Fibroblast of lung (primary cell): ENCODE measurements at regions not wholly inside any gene's neighbourhood (a gene's known extent, or its start where the extent isn't known, plus 50 kb on each side); places are given as distances from the start of the nearest gene placed in this dataset.
A peak's percentile ranks its signal among the peaks of the same experiment; 100 is the strongest.

Source experiments
- DNase-seq, 2 donors: peaks; one replicate each; pipeline versions ENCODE4 v3.0.0 to v3.0.0-alpha.2; 2010; ENCODE audit warnings: low read depth in 2 of 2
- H2AFZ ChIP-seq: 2 replicates; pipeline ENCODE4 v1.5.1; 2012; ENCODE audit warnings: low read length, control low read depth, inconsistent platforms
- H3K27ac ChIP-seq: 2 replicates; pipeline ENCODE4 v1.5.1; 2011; ENCODE audit warnings: low read length, control low read depth; ENCODE audit not compliant: insufficient read depth
- H3K27me3 ChIP-seq: 2 replicates; pipeline ENCODE4 v1.5.1; 2011; ENCODE audit warnings: mild to moderate bottlenecking, low read length; ENCODE audit not compliant: control insufficient read depth, insufficient read depth
- H3K36me3 ChIP-seq: 2 replicates; pipeline ENCODE4 v1.5.1; 2011; ENCODE audit warnings: low read length; ENCODE audit not compliant: control insufficient read depth, insufficient read depth
- H3K4me1 ChIP-seq: 2 replicates; pipeline ENCODE4 v1.5.1; 2011; ENCODE audit warnings: low read length; ENCODE audit not compliant: control insufficient read depth, insufficient read depth; ENCODE audit errors: extremely low read depth
- H3K4me2 ChIP-seq: 2 replicates; pipeline ENCODE4 v1.5.1; 2011; ENCODE audit warnings: low read length, control low read depth; ENCODE audit not compliant: insufficient read depth; ENCODE audit errors: extremely low read depth
- H3K4me3 ChIP-seq, 4 experiments: fragments of 200-600 bp in 1 of 4; sonication (generic) in 1 of 4; replicated peaks in 1 of 4; 2 replicates each; pipeline ENCODE4 v1.5.1; 2011 to 2016; ENCODE audit warnings: low read length in 4 of 4, low read depth in 3 of 4, mild to moderate bottlenecking in 3 of 4, control low read depth in 2 of 4, inconsistent platforms in 1 of 4, mixed read lengths in 1 of 4; ENCODE audit not compliant: insufficient read depth in 1 of 4; ENCODE audit errors: control extremely low read depth in 1 of 4
- H3K79me2 ChIP-seq: 2 replicates; pipeline ENCODE4 v1.5.1; 2012; ENCODE audit warnings: mild to moderate bottlenecking, low read length, inconsistent platforms; ENCODE audit not compliant: control insufficient read depth, insufficient read depth
- H3K9ac ChIP-seq: 2 replicates; pipeline ENCODE4 v1.5.1; 2011; ENCODE audit warnings: mild to moderate bottlenecking, low read length, control low read depth; ENCODE audit not compliant: insufficient read depth
- H3K9me3 ChIP-seq: 2 replicates; pipeline ENCODE4 v1.5.1; 2012; ENCODE audit warnings: low read depth, low read length; ENCODE audit not compliant: control insufficient read depth, insufficient read depth
- H4K20me1 ChIP-seq: 2 replicates; pipeline ENCODE4 v1.5.1; 2011; ENCODE audit warnings: low read length; ENCODE audit not compliant: control insufficient read depth, insufficient read depth; ENCODE audit errors: extremely low read depth
- EZH2 ChIP-seq: IDR thresholded peaks from 2 replicates; pipeline ENCODE4 v1.5.1; 2012; ENCODE audit warnings: low read length, control low read depth, mild to moderate bottlenecking; ENCODE audit errors: missing control alignments
- TF ChIP-seq, protein P1 (sequence below), 2 donors: IDR thresholded peaks in 1 of 2; conservative IDR thresholded peaks in 1 of 2; 1 replicate in 1 of 2; 2 replicates in 1 of 2; pipeline ENCODE4 v1.5.1; 2011 to 2012; ENCODE audit warnings: low read length in 2 of 2, control low read depth in 1 of 2, inconsistent platforms in 1 of 2, low read depth in 1 of 2, mild to moderate bottlenecking in 1 of 2

DNA sequence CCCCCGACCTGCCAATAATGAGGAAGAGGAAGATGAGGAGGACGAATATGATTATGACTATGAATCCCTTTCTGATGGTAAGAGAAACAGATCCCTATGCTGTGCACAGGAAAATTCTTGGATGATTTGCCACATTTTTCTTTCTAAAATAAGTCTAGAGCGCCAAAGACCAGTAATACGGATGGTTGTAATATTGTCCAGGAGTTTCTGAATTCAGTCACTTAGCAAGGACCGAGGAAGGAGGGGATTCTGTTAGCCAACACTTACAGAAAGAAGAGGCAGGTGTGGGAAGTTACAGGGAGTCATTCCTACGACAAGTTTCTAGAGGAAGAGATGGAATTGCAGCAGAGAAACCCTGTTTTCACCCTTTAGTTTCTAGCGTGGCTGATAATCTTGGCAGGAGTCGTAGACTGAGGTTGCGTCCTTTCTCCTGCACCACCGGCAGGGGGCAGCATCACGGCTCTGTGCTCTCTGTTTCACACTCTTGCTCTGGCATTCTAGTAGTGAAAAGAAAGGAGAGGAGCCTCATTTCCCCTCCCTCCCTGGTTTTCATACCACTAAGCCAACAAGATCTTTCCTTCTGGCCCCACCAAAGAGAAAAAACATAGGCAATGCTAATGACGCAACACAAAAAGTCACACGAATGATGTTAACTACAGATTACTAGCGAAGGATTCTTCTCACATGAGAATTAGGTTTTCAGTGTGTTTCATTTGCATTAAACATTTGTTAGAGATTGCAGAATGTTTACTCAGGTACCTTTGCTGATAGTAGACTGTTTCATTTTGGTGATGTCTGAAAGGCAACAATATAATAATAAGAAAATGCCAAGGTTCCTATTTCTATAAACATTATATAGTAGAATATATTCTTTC, 82.7 kb downstream of the NOC3L start:
- H3K4me2 ChIP-seq, result no peak overlapping the region
- H3K79me2 ChIP-seq, result no peaks in the 10 kb centered on the region

DNA sequence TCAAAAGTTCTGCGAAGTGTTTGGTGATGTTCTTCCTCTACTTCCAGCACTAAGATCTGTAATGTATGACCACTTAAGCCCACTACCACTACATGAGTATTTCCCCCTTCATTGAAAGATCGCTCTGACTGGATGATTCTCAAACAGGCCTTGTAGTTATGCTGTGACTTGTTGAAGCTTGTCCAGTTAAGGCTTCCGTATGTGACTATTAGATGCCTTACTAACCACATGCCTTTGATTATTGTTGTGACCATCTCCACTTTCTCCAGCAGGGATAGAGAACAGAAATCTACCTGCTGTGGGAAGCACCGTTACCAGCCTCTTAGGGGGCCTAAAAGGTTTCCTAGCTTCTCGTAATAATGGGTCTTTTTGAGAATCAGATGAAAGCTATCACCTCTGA, 81.1 kb downstream of the NOC3L start:
- H3K9ac ChIP-seq, result no peak overlapping the region
- no peak overlapping the region for H3K27ac ChIP-seq
- H3K4me1 ChIP-seq, result peaks cover 2% of the 10 kb centered on the region
- H3K4me2 ChIP-seq, result no peak overlapping the region
- no peak for TF ChIP-seq EZH2
- TF ChIP-seq, protein P1, sequence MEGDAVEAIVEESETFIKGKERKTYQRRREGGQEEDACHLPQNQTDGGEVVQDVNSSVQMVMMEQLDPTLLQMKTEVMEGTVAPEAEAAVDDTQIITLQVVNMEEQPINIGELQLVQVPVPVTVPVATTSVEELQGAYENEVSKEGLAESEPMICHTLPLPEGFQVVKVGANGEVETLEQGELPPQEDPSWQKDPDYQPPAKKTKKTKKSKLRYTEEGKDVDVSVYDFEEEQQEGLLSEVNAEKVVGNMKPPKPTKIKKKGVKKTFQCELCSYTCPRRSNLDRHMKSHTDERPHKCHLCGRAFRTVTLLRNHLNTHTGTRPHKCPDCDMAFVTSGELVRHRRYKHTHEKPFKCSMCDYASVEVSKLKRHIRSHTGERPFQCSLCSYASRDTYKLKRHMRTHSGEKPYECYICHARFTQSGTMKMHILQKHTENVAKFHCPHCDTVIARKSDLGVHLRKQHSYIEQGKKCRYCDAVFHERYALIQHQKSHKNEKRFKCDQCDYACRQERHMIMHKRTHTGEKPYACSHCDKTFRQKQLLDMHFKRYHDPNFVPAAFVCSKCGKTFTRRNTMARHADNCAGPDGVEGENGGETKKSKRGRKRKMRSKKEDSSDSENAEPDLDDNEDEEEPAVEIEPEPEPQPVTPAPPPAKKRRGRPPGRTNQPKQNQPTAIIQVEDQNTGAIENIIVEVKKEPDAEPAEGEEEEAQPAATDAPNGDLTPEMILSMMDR (conservative IDR thresholded peaks at IDR 0.05 in 1 of 2, IDR thresholded peaks at IDR 0.05 in 1 of 2; ENCODE audit: low read depth in 1 of 2, low read length in 2 of 2), result no peak
- no peak overlapping the region for H2AFZ ChIP-seq
- no peaks in the 10 kb centered on the region for H4K20me1 ChIP-seq
- H3K27me3 ChIP-seq, result no peaks in the 10 kb centered on the region
- no peaks in the 10 kb centered on the region for H3K9me3 ChIP-seq
- H3K79me2 ChIP-seq, result no peaks in the 10 kb centered on the region
- no peak for DNase-seq
- no peaks in the 10 kb centered on the region for H3K36me3 ChIP-seq
- no peak overlapping the region for H3K4me3 ChIP-seq

More for the DNA sequence above, 82.7 kb downstream of the NOC3L start:
- H3K9ac ChIP-seq, result no peak overlapping the region
- no peak overlapping the region for H3K4me3 ChIP-seq
- no peak overlapping the region for H3K27ac ChIP-seq
- H2AFZ ChIP-seq, result no peak overlapping the region
- H3K4me1 ChIP-seq, result peaks cover 2% of the 10 kb centered on the region
- no peaks in the 10 kb centered on the region for H4K20me1 ChIP-seq
- DNase-seq, result peak; percentile 28 to 57
- no peaks in the 10 kb centered on the region for H3K27me3 ChIP-seq
- no peaks in the 10 kb centered on the region for H3K36me3 ChIP-seq
- no peaks in the 10 kb centered on the region for H3K9me3 ChIP-seq
- TF ChIP-seq EZH2, result no peak
- TF ChIP-seq, protein P1 (conservative IDR thresholded peaks at IDR 0.05 in 1 of 2, IDR thresholded peaks at IDR 0.05 in 1 of 2; ENCODE audit: low read depth in 1 of 2, low read length in 2 of 2), result peak; percentile 94 to 96

DNA sequence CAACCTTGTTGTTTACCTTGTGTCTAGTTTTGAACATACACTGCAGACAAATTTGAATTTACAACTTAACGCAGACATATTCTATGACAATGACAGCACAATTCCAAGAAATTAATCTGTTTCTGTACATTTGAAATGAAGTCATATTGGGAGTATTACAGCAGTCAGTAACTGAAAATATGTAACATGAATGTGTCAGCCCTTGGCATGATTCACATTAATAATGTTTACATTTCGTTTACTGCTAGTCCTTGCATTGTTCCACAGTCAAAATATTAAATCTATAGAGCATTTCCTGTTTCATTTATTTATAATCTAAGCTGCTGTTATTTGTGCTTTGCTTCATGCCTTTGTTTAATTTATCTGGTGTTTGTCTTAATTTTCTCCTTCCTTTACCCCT, 80.4 kb downstream of the NOC3L start:
- no peaks in the 10 kb centered on the region for H4K20me1 ChIP-seq
- H3K4me3 ChIP-seq, result no peak overlapping the region
- H3K27ac ChIP-seq, result no peak overlapping the region
- no peaks in the 10 kb centered on the region for H3K27me3 ChIP-seq
- H3K79me2 ChIP-seq, result no peaks in the 10 kb centered on the region
- H3K9ac ChIP-seq, result no peak overlapping the region
- H3K4me1 ChIP-seq, result peaks cover 2% of the 10 kb centered on the region
- H3K4me2 ChIP-seq, result no peak overlapping the region
- TF ChIP-seq, protein P1 (conservative IDR thresholded peaks at IDR 0.05 in 1 of 2, IDR thresholded peaks at IDR 0.05 in 1 of 2; ENCODE audit: low read depth in 1 of 2, low read length in 2 of 2), result no peak
- no peak for TF ChIP-seq EZH2
- H3K36me3 ChIP-seq, result no peaks in the 10 kb centered on the region
- DNase-seq, result no peak
- no peaks in the 10 kb centered on the region for H3K9me3 ChIP-seq
- no peak overlapping the region for H2AFZ ChIP-seq
